ENCODE measurements at regions not wholly inside any gene's neighbourhood (a gene's known extent, or its start where the extent isn't known, plus 50 kb on each side); places are given as distances from the start of the nearest gene placed in this dataset.

DNA sequence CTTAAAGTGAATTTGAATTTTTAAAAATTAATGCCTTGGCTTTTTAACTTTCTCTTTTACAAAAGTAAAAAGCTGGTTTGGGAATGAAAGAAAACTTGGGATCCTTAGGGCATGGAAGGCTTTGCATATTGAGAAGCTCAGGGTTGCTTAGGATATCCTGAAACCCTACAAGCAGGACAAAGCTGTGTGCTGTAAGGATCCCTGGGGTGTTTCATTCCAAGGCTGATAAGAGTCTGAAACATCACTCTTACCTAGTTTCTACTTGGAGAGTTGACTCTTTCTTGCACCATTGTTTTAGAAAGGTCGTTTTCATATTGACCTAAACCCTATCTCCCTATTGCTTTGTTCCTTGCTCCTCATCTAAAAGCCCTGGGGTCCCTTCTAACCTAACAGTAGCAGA is 325.9 kb upstream of the NT5C1B start (continued):
- TF ChIP-seq, protein P1, sequence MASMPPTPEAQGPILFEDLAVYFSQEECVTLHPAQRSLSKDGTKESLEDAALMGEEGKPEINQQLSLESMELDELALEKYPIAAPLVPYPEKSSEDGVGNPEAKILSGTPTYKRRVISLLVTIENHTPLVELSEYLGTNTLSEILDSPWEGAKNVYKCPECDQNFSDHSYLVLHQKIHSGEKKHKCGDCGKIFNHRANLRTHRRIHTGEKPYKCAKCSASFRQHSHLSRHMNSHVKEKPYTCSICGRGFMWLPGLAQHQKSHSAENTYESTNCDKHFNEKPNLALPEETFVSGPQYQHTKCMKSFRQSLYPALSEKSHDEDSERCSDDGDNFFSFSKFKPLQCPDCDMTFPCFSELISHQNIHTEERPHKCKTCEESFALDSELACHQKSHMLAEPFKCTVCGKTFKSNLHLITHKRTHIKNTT (CRISPR knock-in tag; IDR thresholded peaks at IDR 0.05): no peak
- TF ChIP-seq SUZ12 (IDR thresholded peaks at IDR 0.05; ENCODE audit: low read depth, low read length): no peak
- TF ChIP-seq ZMYM4 (CRISPR knock-in tag; IDR thresholded peaks at IDR 0.05): no peak
- no peak for TF ChIP-seq PHF21A (CRISPR knock-in tag; IDR thresholded peaks at IDR 0.05)
- TF ChIP-seq NCOA2 (CRISPR knock-in tag; IDR thresholded peaks at IDR 0.05): no peak

DNA sequence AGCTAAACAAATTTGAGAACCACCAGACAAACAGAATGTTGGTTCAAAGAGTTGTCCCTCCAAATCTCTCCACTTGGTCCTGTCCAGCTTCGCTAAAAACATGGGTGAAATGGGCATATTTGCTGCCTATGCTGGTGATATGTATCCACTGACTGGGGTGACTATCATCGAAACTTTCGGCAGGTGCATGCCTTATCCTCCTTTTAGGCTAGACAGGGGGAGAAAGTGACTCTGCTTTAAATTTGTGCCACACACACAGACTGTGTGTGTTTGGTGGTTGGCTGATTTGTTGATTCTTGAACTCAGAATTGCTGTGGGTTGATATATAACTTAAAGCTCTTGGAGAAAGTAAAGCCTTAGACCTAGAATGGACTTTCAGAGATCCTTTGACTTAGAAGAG is 324.1 kb upstream of the NT5C1B start:
- TF ChIP-seq NR2F2 (IDR thresholded peaks at IDR 0.05; ENCODE audit: borderline replicate concordance, low read depth) (no peak), GATAD1 (CRISPR knock-in tag; IDR thresholded peaks at IDR 0.05) (no peak), FOXA3 (CRISPR knock-in tag; IDR thresholded peaks at IDR 0.05) (no peak), SMARCE1 (IDR thresholded peaks at IDR 0.05; ENCODE audit: borderline replicate concordance) (no peak), PAF1 (CRISPR knock-in tag; IDR thresholded peaks at IDR 0.05) (no peak), ZNF790 (CRISPR knock-in tag; IDR thresholded peaks at IDR 0.05; ENCODE audit: borderline replicate concordance) (no peak), CBFB (CRISPR knock-in tag; IDR thresholded peaks at IDR 0.05) (no peak), SP4 (CRISPR knock-in tag; IDR thresholded peaks at IDR 0.05) (no peak), ELF3 (CRISPR knock-in tag; IDR thresholded peaks at IDR 0.05) (no peak), SMAD1 (CRISPR knock-in tag; IDR thresholded peaks at IDR 0.05; ENCODE audit: borderline replicate concordance, low read depth) (no peak)
- TF ChIP-seq, protein P2, sequence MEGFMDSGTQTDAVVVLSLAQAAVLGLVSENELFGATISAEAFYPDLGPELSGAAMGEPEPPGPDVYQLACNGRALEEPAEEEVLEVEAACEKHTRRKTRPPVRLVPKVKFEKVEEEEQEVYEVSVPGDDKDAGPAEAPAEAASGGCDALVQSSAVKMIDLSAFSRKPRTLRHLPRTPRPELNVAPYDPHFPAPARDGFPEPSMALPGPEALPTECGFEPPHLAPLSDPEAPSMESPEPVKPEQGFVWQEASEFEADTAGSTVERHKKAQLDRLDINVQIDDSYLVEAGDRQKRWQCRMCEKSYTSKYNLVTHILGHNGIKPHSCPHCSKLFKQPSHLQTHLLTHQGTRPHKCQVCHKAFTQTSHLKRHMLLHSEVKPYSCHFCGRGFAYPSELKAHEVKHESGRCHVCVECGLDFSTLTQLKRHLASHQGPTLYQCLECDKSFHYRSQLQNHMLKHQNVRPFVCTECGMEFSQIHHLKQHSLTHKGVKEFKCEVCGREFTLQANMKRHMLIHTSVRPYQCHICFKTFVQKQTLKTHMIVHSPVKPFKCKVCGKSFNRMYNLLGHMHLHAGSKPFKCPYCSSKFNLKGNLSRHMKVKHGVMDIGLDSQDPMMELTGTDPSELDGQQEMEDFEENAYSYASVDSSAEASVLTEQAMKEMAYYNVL (CRISPR knock-in tag; IDR thresholded peaks at IDR 0.05; ENCODE audit: borderline replicate concordance): no peak
- TF ChIP-seq, protein P3, sequence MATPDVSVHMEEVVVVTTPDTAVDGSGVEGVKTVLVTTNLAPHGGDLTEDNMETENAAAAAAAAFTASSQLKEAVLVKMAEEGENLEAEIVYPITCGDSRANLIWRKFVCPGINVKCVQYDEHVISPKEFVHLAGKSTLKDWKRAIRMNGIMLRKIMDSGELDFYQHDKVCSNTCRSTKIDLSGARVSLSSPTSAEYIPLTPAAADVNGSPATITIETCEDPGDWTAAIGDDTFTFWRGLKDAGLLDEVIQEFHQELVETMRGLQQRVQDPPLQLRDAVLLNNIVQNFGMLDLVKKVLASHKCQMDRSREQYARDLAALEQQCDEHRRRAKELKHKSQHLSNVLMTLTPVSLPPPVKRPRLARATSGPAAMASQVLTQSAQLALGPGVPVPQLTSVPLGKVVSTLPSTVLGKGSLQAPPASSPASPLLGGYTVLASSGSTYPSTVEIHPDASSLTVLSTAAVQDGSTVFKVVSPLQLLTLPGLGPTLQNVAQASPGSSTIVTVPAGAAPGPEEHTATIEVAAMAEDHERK (CRISPR knock-in tag; IDR thresholded peaks at IDR 0.05; ENCODE audit: low read depth): no peak
- WGBS (ENCODE audit: low lambda C conversion rate): 64% methylated on average over 3 of the region's 3 CpGs

More for the DNA sequence above, 324.1 kb upstream of the NT5C1B start:
- intact Hi-C loops (cut with micrococcal nuclease; ENCODE audit: unreplicated experiment) (no loop called here), in situ Hi-C loops (cut with HindIII; ENCODE audit: extremely low pct_ligation_motif_present, low pct_unique_long_range_greater_than_20kb) (no loop called here)
- ChIA-PET CTCF (ENCODE audit: low intra/inter-chr PET ratio, low total read pairs) (no interaction called here), POLR2A (no interaction called here)
- H3K9ac ChIP-seq (ENCODE audit: insufficient read depth, low read depth, low read length): no peak overlapping the region
- no peak overlapping the region for H3K4me2 ChIP-seq (ENCODE audit: low read depth, low read length)
- DNase-seq (ENCODE audit: low spot score) (no peak), FAIRE-seq (no peak), ATAC-seq (no peak)
- no peaks in the 10 kb centered on the region for H3K27me3 ChIP-seq (ENCODE audit: control insufficient read depth in 1 of 2, insufficient read depth in 2 of 2, low read length in 2 of 2)
- H3K4me3 ChIP-seq (replicated peaks in 1 of 3; ENCODE audit: insufficient read depth in 1 of 3, low read depth in 2 of 3, low read length in 3 of 3): no peak overlapping the region
- no peaks in the 10 kb centered on the region for H4K20me1 ChIP-seq (ENCODE audit: insufficient read depth, low read length)
- BruUV-seq (replicated peaks): no TSS peak
- H2AFZ ChIP-seq (ENCODE audit: low read length): no peak overlapping the region
- H3K27ac ChIP-seq (ENCODE audit: extremely low read length, insufficient read depth, low read length): no peak overlapping the region
- H3K9me3 ChIP-seq (ENCODE audit: low read length): no peaks in the 10 kb centered on the region
- H3K4me1 ChIP-seq (ENCODE audit: insufficient read depth, low read length): 0 out of 2 replicates have a peak, but pooled peaks cover 5% of the 10 kb centered on the region
- H3K79me2 ChIP-seq (ENCODE audit: insufficient read depth, low read length): no peaks in the 10 kb centered on the region
- H3K36me3 ChIP-seq (replicated peaks in 1 of 2; ENCODE audit: control insufficient read depth in 1 of 2, insufficient read depth in 2 of 2, low read length in 2 of 2): no peaks in the 10 kb centered on the region
